K562 (cell line): ENCODE measurements at regions not wholly inside any gene's neighbourhood (a gene's known extent, or its start where the extent isn't known, plus 50 kb on each side); places are given as distances from the start of the nearest gene placed in this dataset.

Experiments used
- ATAC-seq: fragments of 200-7000 bp; cut with Tn5 transposase; 3 replicates; pipeline ENCODE4 v1.9.1; 2020; ENCODE audit warnings: moderate library complexity
- BruUV-seq: library from RNA; stranded (reverse); fragments of 400-500 nt; replicated peaks from 2 replicates; lab custom pipeline; 2021; lab: Mats Ljungman, UMichigan
- CTCF ChIA-PET: fragments of 300-600 bp; formaldehyde crosslinking; extraction: SDS; loops from one replicate; lab custom pipeline; 2021; ENCODE audit warnings: low intra/inter-chr PET ratio; lab: Yijun Ruan, JAX
- POLR2A ChIA-PET: fragments of 300-600, 350-650 bp; sonication (Branson Sonifier 250); formaldehyde crosslinking; extraction: SDS; loops from one replicate; lab custom pipeline; 2021; ENCODE audit warnings: antibody characterized with exemption, inconsistent platforms; lab: Yijun Ruan, JAX
- DNase-seq, 4 experiments: peaks; one replicate each; pipeline versions ENCODE4 v3.0.0 to v3.0.0-alpha.2; 2011 to 2018; ENCODE audit warnings: low spot score in 3 of 4, mixed read lengths in 3 of 4; ENCODE audit errors: extremely low read depth in 1 of 4
- FAIRE-seq: peaks from 2 replicates; lab custom pipeline; 2011; peaks lifted over from hg19 to GRCh38; lab: Jason Lieb, UNC
- H2AFZ ChIP-seq: 2 replicates; pipeline ENCODE4 v1.6.0; 2011; ENCODE audit warnings: low read depth, low read length, control low read depth, inconsistent platforms
- H3K27ac ChIP-seq: fragments of 200-600 bp; 3 replicates; pipeline ENCODE4 v1.8.0; 2011; ENCODE audit warnings: low read depth, mild to moderate bottlenecking, control low read depth, inconsistent platforms, low read length, moderate library complexity, mixed read lengths; ENCODE audit errors: extremely low read depth
- H3K27me3 ChIP-seq, 2 experiments: fragments of 300-600 bp in 1 of 2; 2 replicates in 1 of 2; 3 replicates in 1 of 2; pipeline versions ENCODE4 v1.6.0 to v1.8.0; 2011; ENCODE audit warnings: inconsistent platforms in 2 of 2, low read length in 2 of 2, mild to moderate bottlenecking in 1 of 2, mixed read lengths in 1 of 2, moderate library complexity in 1 of 2; ENCODE audit not compliant: control insufficient read depth in 2 of 2, insufficient read depth in 2 of 2
- H3K36me3 ChIP-seq: fragments of 300-600 bp; 3 replicates; pipeline ENCODE4 v1.8.0; 2011; ENCODE audit warnings: mild to moderate bottlenecking, low read length, inconsistent platforms; ENCODE audit not compliant: control insufficient read depth, insufficient read depth
- H3K4me1 ChIP-seq, 2 experiments: fragments of 200-600 bp in 1 of 2; replicated peaks in 1 of 2; 2 replicates in 1 of 2; 3 replicates in 1 of 2; pipeline versions ENCODE4 v1.5.1 to v1.8.0; 2011; ENCODE audit warnings: inconsistent platforms in 2 of 2, low read length in 2 of 2, mild to moderate bottlenecking in 1 of 2, mixed read lengths in 1 of 2, moderate library complexity in 1 of 2; ENCODE audit not compliant: control insufficient read depth in 2 of 2, insufficient read depth in 2 of 2
- H3K4me2 ChIP-seq: 2 replicates; pipeline ENCODE4 v1.6.1; 2011; ENCODE audit warnings: low read length, control low read depth, inconsistent platforms, mixed read lengths; ENCODE audit not compliant: insufficient read depth
- H3K4me3 ChIP-seq: fragments of 200-600 bp; sonication (generic), shearing (Covaris generic); 2 replicates; pipeline ENCODE4 v1.5.1; 2016; ENCODE audit warnings: control low read depth, inconsistent platforms
- H3K79me2 ChIP-seq: fragments of 200-600 bp; 3 replicates; pipeline ENCODE4 v1.8.0; 2011; ENCODE audit warnings: low read length, inconsistent platforms; ENCODE audit not compliant: control insufficient read depth, insufficient read depth
- H3K9ac ChIP-seq, 2 experiments: 2 replicates each; pipeline versions ENCODE4 v1.6.0 to v1.6.1; 2011; ENCODE audit warnings: low read depth in 2 of 2, low read length in 2 of 2, control low read depth in 1 of 2, inconsistent platforms in 1 of 2, mild to moderate bottlenecking in 1 of 2, mixed read lengths in 1 of 2; ENCODE audit not compliant: insufficient read depth in 1 of 2
- H3K9me1 ChIP-seq: one replicate; pipeline ENCODE4 v1.6.0; 2011; ENCODE audit warnings: inconsistent platforms, mild to moderate bottlenecking, low read length, moderate library complexity; ENCODE audit not compliant: control insufficient read depth, insufficient read depth
- H3K9me3 ChIP-seq: replicated peaks from 2 replicates; pipeline ENCODE4 v1.5.1; 2011; ENCODE audit warnings: low read depth, low read length, inconsistent platforms; ENCODE audit not compliant: control insufficient read depth, insufficient read depth
- H4K20me1 ChIP-seq: replicated peaks from 2 replicates; pipeline ENCODE4 v1.6.1; 2011; ENCODE audit warnings: low read length, inconsistent platforms, mixed read lengths; ENCODE audit not compliant: control insufficient read depth, insufficient read depth
- ELF4 ChIP-seq: fragments of 450-650 bp; formaldehyde crosslinking; IDR thresholded peaks from 2 replicates; pipeline ENCODE4 v1.4.0; 2022; ENCODE audit warnings: missing genetic modification characterization
- EP300 ChIP-seq: IDR thresholded peaks from 2 replicates; pipeline ENCODE4 v1.6.1; 2012; ENCODE audit warnings: low read length, improper control_type of control experiment
- ETV6 ChIP-seq, 3 experiments: fragments of 150-350 bp in 1 of 3; sonication (generic) in 1 of 3; formaldehyde crosslinking in 1 of 3; IDR thresholded peaks; 2 replicates each; pipeline versions ENCODE4 v1.6.1 to v1.8.0; 2014 to 2022; ENCODE audit warnings: borderline replicate concordance in 2 of 3, low read depth in 2 of 3, antibody characterized with exemption in 1 of 3, low read length in 1 of 3, mild to moderate bottlenecking in 1 of 3, missing genetic modification reagents in 1 of 3
- HIVEP1 ChIP-seq: fragments of 250-450 bp; sonication (Bioruptor Pico); IDR thresholded peaks from 2 replicates; pipeline ENCODE4 v1.4.0; 2020; ENCODE audit warnings: mild to moderate bottlenecking
- HNRNPLL ChIP-seq: fragments of 200-400 bp; formaldehyde crosslinking; IDR thresholded peaks from 2 replicates; pipeline ENCODE4 v1.6.1; 2017; ENCODE audit warnings: low read length, low read depth, mild to moderate bottlenecking; ENCODE audit not compliant: poor library complexity, severe bottlenecking
- MLLT1 ChIP-seq, 2 experiments: fragments of 450-650 bp; IDR thresholded peaks; 2 replicates each; pipeline ENCODE4 v1.6.1; 2016
- MYC ChIP-seq, 2 experiments: fragments of 250-450 bp in 1 of 2; sonication (Bioruptor Pico) in 1 of 2; IDR thresholded peaks; 2 replicates each; pipeline versions ENCODE4 v1.5.1 to v1.6.1; 2012 to 2021; ENCODE audit warnings: low read depth in 2 of 2, borderline replicate concordance in 1 of 2, improper control_type of control experiment in 1 of 2, low read length in 1 of 2, mild to moderate bottlenecking in 1 of 2, moderate library complexity in 1 of 2
- PRDM10 ChIP-seq: fragments of 450-650 bp; IDR thresholded peaks from 2 replicates; pipeline ENCODE4 v1.6.1; 2018; ENCODE audit not compliant: partially characterized antibody
- SAP30 ChIP-seq: fragments of 200-600 bp; sonication (generic); IDR thresholded peaks from 2 replicates; pipeline ENCODE4 v1.6.1; 2012; ENCODE audit warnings: borderline replicate concordance, low read depth, mild to moderate bottlenecking, moderate library complexity, low read length, control low read depth, inconsistent platforms; ENCODE audit not compliant: insufficient read depth, poor library complexity, severe bottlenecking
- TAF7 ChIP-seq: fragments of 450-650 bp; IDR thresholded peaks from 2 replicates; pipeline ENCODE4 v1.6.1; 2016; ENCODE audit warnings: missing genetic modification characterization, missing compliant biosample characterization
- TRIM28 ChIP-seq: fragments of 450-650 bp; IDR thresholded peaks from 2 replicates; pipeline ENCODE4 v1.6.1; 2017
- WHSC1 ChIP-seq: IDR thresholded peaks from one replicate; pipeline ENCODE4 v1.6.1; 2012; ENCODE audit warnings: low read length, control low read depth, inconsistent platforms
- ZBTB7A ChIP-seq: IDR thresholded peaks from 2 replicates; pipeline ENCODE4 v1.6.1; 2011; ENCODE audit warnings: low read depth, mild to moderate bottlenecking, low read length, moderate library complexity, borderline replicate concordance; ENCODE audit not compliant: control insufficient read depth
- ZNF408 ChIP-seq: fragments of 250-450 bp; sonication (Bioruptor Pico); IDR thresholded peaks from 2 replicates; pipeline ENCODE4 v1.4.0; 2020; ENCODE audit warnings: low read depth, mild to moderate bottlenecking, moderate library complexity
- ZNF445 ChIP-seq: fragments of 250-450 bp; sonication (Bioruptor Pico); IDR thresholded peaks from 2 replicates; pipeline ENCODE4 v1.4.0; 2020; ENCODE audit warnings: low read depth, mild to moderate bottlenecking, moderate library complexity
- ZNF561 ChIP-seq: fragments of 450-650 bp; formaldehyde crosslinking; conservative IDR thresholded peaks from 2 replicates; pipeline ENCODE4 v1.4.0; 2020; ENCODE audit warnings: mild to moderate bottlenecking, moderate library complexity
- WGBS: fragments of 100-300 bp; shearing (Covaris generic); methylation state at CpG from one replicate; pipeline ENCODE4 v1.1.6; 2016; ENCODE audit warnings: low coverage, mixed read lengths; ENCODE audit not compliant: insufficient coverage; ENCODE audit errors: missing lambda C conversion rate; 5-methylcytosine and 5-hydroxymethylcytosine counted together
- in situ Hi-C: fragments of 300-500 bp; cut with MboI; formaldehyde crosslinking; loops from 4 replicates; pipeline ENCODE4 v1.15.0; 2018; ENCODE audit warnings: inconsistent platforms, mixed read lengths
- intact Hi-C: fragments of 100-400 bp; cut with micrococcal nuclease; formaldehyde crosslinking; loops from 2 replicates; pipeline ENCODE4 v1.14.2; 2022

GRCh38 chr13:59312776-59313175 lies 851.0 kb downstream of the DIAPH3 start:
- Histone ChIP-seq H3K79me2 (no peaks in the 10 kb centered on the region), H3K9me1 (no peaks in the 10 kb centered on the region), H3K4me1 (no peaks in the 10 kb centered on the region), H2AFZ (no peak overlapping the region), H4K20me1 (no peaks in the 10 kb centered on the region), H3K4me3 (no peak overlapping the region), H3K4me2 (no peak overlapping the region), H3K36me3 (no peaks in the 10 kb centered on the region), H3K9ac (no peak overlapping the region), H3K27ac (no peak overlapping the region), H3K9me3 (no peaks in the 10 kb centered on the region), H3K27me3 (no peaks in the 10 kb centered on the region)
- FAIRE-seq (no peak), ATAC-seq (no peak), DNase-seq (no peak)
- intact Hi-C loops (no loop called here), in situ Hi-C loops (no loop called here)
- BruUV-seq: no TSS peak
- WGBS: 0% methylated on average over 3 of the region's 3 CpGs
- ChIA-PET CTCF (no interaction called here), POLR2A (no interaction called here)
- TF ChIP-seq EP300: no peak
- no peak for TF ChIP-seq MLLT1 (IDR thresholded peaks at IDR 0.05)
- no peak for TF ChIP-seq ZNF445 (CRISPR knock-in tag)
- no peak for TF ChIP-seq ZNF561
- no peak for TF ChIP-seq ETV6 (IDR thresholded peaks at IDR 0.05; ENCODE audit: borderline replicate concordance in 1 of 2, low read depth in 2 of 2, low read length in 1 of 2)
- no peak for TF ChIP-seq ETV6 (CRISPR knock-in tag; IDR thresholded peaks at IDR 0.05; ENCODE audit: borderline replicate concordance)
- TF ChIP-seq ZBTB7A: no peak
- no peak for TF ChIP-seq SAP30
- TF ChIP-seq TAF7 (tag): no peak
- no peak for TF ChIP-seq HNRNPLL
- TF ChIP-seq PRDM10: no peak
- no peak for TF ChIP-seq HIVEP1 (CRISPR knock-in tag)
- no peak for TF ChIP-seq TRIM28
- no peak for TF ChIP-seq MYC (IDR thresholded peaks at IDR 0.05; ENCODE audit: low read depth, low read length)
- TF ChIP-seq MYC (CRISPR knock-in tag; IDR thresholded peaks at IDR 0.05; ENCODE audit: borderline replicate concordance, low read depth): no peak
- no peak for TF ChIP-seq WHSC1
- no peak for TF ChIP-seq ELF4 (CRISPR knock-in tag)
- no peak for TF ChIP-seq ZNF408 (CRISPR knock-in tag)
